Nephron (organoid): ENCODE measurements at regions not wholly inside any gene's neighbourhood (a gene's known extent, or its start where the extent isn't known, plus 50 kb on each side); places are given as distances from the start of the nearest gene placed in this dataset.

ENCODE experiments used
- H3K27ac Mint-ChIP-seq, 3 experiments: 2 replicates each; pipeline ENCODE4 v1.8.0; 2020; ENCODE audit warnings: mixed read lengths in 3 of 3, mild to moderate bottlenecking in 2 of 3, moderate library complexity in 1 of 3
- H3K27me3 Mint-ChIP-seq: 2 replicates; pipeline ENCODE4 v1.8.0; 2021; ENCODE audit warnings: low read depth, mild to moderate bottlenecking, moderate library complexity, mixed read lengths
- H3K36me3 Mint-ChIP-seq: 2 replicates; pipeline ENCODE4 v1.8.0; 2020; ENCODE audit warnings: low read depth, mixed read lengths
- H3K4me1 Mint-ChIP-seq: 2 replicates; pipeline ENCODE4 v1.8.0; 2020; ENCODE audit warnings: mixed read lengths
- H3K4me3 Mint-ChIP-seq, 3 experiments: 2 replicates each; pipeline ENCODE4 v1.8.0; 2020; ENCODE audit warnings: mild to moderate bottlenecking in 3 of 3, mixed read lengths in 3 of 3, moderate library complexity in 2 of 3
- H3K9me3 Mint-ChIP-seq: 2 replicates; pipeline ENCODE4 v1.8.0; 2020; ENCODE audit warnings: mixed read lengths
- CTCF ChIP-seq, 3 experiments: fragments of 200-600 bp; sonication (generic); IDR thresholded peaks; one replicate each; pipeline ENCODE4 v1.5.0; 2021; ENCODE audit warnings: antibody characterized with exemption in 3 of 3; ENCODE audit not compliant: unreplicated experiment in 3 of 3

- H3K27ac Mint-ChIP-seq, result no peak overlapping the region
- no peaks in the 10 kb centered on the region for H3K4me1 Mint-ChIP-seq
- H3K9me3 Mint-ChIP-seq, result no peaks in the 10 kb centered on the region
- no peak for TF ChIP-seq CTCF (IDR thresholded peaks at IDR 0.05; ENCODE audit: unreplicated experiment in 3 of 3)
- peaks cover 86% of the 10 kb centered on the region for H3K27me3 Mint-ChIP-seq
- no peaks in the 10 kb centered on the region for H3K36me3 Mint-ChIP-seq
- H3K4me3 Mint-ChIP-seq, result peak overlapping the region in 1 of 3 experiments; percentile 18
Measured at GRCh38 chr1:37315371-37315846, 159.0 kb upstream of the ZC3H12A start.

GRCh38 chr1:37317870-37318467, 156.4 kb upstream of the ZC3H12A start:
- no peak for TF ChIP-seq CTCF (IDR thresholded peaks at IDR 0.05; ENCODE audit: unreplicated experiment in 3 of 3)
- H3K4me3 Mint-ChIP-seq, result peak overlapping the region in 1 of 3 experiments; percentile 6
- no peak overlapping the region for H3K27ac Mint-ChIP-seq
- no peaks in the 10 kb centered on the region for H3K9me3 Mint-ChIP-seq
- no peaks in the 10 kb centered on the region for H3K36me3 Mint-ChIP-seq
- H3K27me3 Mint-ChIP-seq, result peaks cover 94% of the 10 kb centered on the region
- no peaks in the 10 kb centered on the region for H3K4me1 Mint-ChIP-seq

- Mint-ChIP-seq H3K4me1 (no peaks in the 10 kb centered on the region), H3K27me3 (peaks cover 91% of the 10 kb centered on the region), H3K36me3 (no peaks in the 10 kb centered on the region), H3K27ac (no peak overlapping the region), H3K4me3 (peak overlapping the region in 1 of 3 experiments; percentile 6), H3K9me3 (no peaks in the 10 kb centered on the region)
- no peak for TF ChIP-seq CTCF (IDR thresholded peaks at IDR 0.05; ENCODE audit: unreplicated experiment in 3 of 3)
Measured at GRCh38 chr1:37318490-37318889, 155.9 kb upstream of the ZC3H12A start.

GRCh38 chr1:37319284-37319683, 155.1 kb upstream of the ZC3H12A start:
- peaks cover 2% of the 10 kb centered on the region for H3K9me3 Mint-ChIP-seq
- no peak overlapping the region for H3K4me3 Mint-ChIP-seq

GRCh38 chr1:37323486-37324377, 150.6 kb upstream of the ZC3H12A start:
- peaks cover 5% of the 10 kb centered on the region for H3K9me3 Mint-ChIP-seq
- no peaks in the 10 kb centered on the region for H3K36me3 Mint-ChIP-seq
- no peak overlapping the region for H3K27ac Mint-ChIP-seq
- peaks cover 59% of the 10 kb centered on the region for H3K27me3 Mint-ChIP-seq
- H3K4me1 Mint-ChIP-seq, result no peaks in the 10 kb centered on the region
- H3K4me3 Mint-ChIP-seq, result no peak overlapping the region
- TF ChIP-seq CTCF (IDR thresholded peaks at IDR 0.05; ENCODE audit: unreplicated experiment in 3 of 3), result peak; percentile 31 to 56 (median 45)

More at GRCh38 chr1:37319284-37319683, 155.1 kb upstream of the ZC3H12A start:
- Mint-ChIP-seq H3K36me3 (no peaks in the 10 kb centered on the region), H3K27ac (no peak overlapping the region), H3K4me1 (no peaks in the 10 kb centered on the region), H3K27me3 (peaks cover 89% of the 10 kb centered on the region)
- TF ChIP-seq CTCF (IDR thresholded peaks at IDR 0.05; ENCODE audit: unreplicated experiment in 3 of 3), result no peak
